K562 (cell line): ENCODE measurements at regions not wholly inside any gene's neighbourhood (a gene's known extent, or its start where the extent isn't known, plus 50 kb on each side); places are given as distances from the start of the nearest gene placed in this dataset.

Experiments
- ATAC-seq: fragments of 200-7000 bp; cut with Tn5 transposase; 3 replicates; pipeline ENCODE4 v1.9.1; 2020; ENCODE audit warnings: moderate library complexity
- BruUV-seq: library from RNA; stranded (reverse); fragments of 400-500 nt; replicated peaks from 2 replicates; lab custom pipeline; 2021; lab: Mats Ljungman, UMichigan
- CTCF ChIA-PET: fragments of 300-600 bp; formaldehyde crosslinking; extraction: SDS; loops from one replicate; lab custom pipeline; 2021; ENCODE audit warnings: low intra/inter-chr PET ratio; lab: Yijun Ruan, JAX
- POLR2A ChIA-PET: fragments of 300-600, 350-650 bp; sonication (Branson Sonifier 250); formaldehyde crosslinking; extraction: SDS; loops from one replicate; lab custom pipeline; 2021; ENCODE audit warnings: antibody characterized with exemption, inconsistent platforms; lab: Yijun Ruan, JAX
- DNase-seq, 4 experiments: peaks; one replicate each; pipeline versions ENCODE4 v3.0.0 to v3.0.0-alpha.2; 2011 to 2018; ENCODE audit warnings: low spot score in 3 of 4, mixed read lengths in 3 of 4; ENCODE audit errors: extremely low read depth in 1 of 4
- FAIRE-seq: peaks from 2 replicates; lab custom pipeline; 2011; peaks lifted over from hg19 to GRCh38; lab: Jason Lieb, UNC
- H2AFZ ChIP-seq: 2 replicates; pipeline ENCODE4 v1.6.0; 2011; ENCODE audit warnings: low read depth, low read length, control low read depth, inconsistent platforms
- H3K27ac ChIP-seq: fragments of 200-600 bp; 3 replicates; pipeline ENCODE4 v1.8.0; 2011; ENCODE audit warnings: low read depth, mild to moderate bottlenecking, control low read depth, inconsistent platforms, low read length, moderate library complexity, mixed read lengths; ENCODE audit errors: extremely low read depth
- H3K27me3 ChIP-seq, 2 experiments: fragments of 300-600 bp in 1 of 2; 2 replicates in 1 of 2; 3 replicates in 1 of 2; pipeline versions ENCODE4 v1.6.0 to v1.8.0; 2011; ENCODE audit warnings: inconsistent platforms in 2 of 2, low read length in 2 of 2, mild to moderate bottlenecking in 1 of 2, mixed read lengths in 1 of 2, moderate library complexity in 1 of 2; ENCODE audit not compliant: control insufficient read depth in 2 of 2, insufficient read depth in 2 of 2
- H3K36me3 ChIP-seq: fragments of 300-600 bp; 3 replicates; pipeline ENCODE4 v1.8.0; 2011; ENCODE audit warnings: mild to moderate bottlenecking, low read length, inconsistent platforms; ENCODE audit not compliant: control insufficient read depth, insufficient read depth
- H3K4me1 ChIP-seq, 2 experiments: fragments of 200-600 bp in 1 of 2; replicated peaks in 1 of 2; 2 replicates in 1 of 2; 3 replicates in 1 of 2; pipeline versions ENCODE4 v1.5.1 to v1.8.0; 2011; ENCODE audit warnings: inconsistent platforms in 2 of 2, low read length in 2 of 2, mild to moderate bottlenecking in 1 of 2, mixed read lengths in 1 of 2, moderate library complexity in 1 of 2; ENCODE audit not compliant: control insufficient read depth in 2 of 2, insufficient read depth in 2 of 2
- H3K4me2 ChIP-seq: 2 replicates; pipeline ENCODE4 v1.6.1; 2011; ENCODE audit warnings: low read length, control low read depth, inconsistent platforms, mixed read lengths; ENCODE audit not compliant: insufficient read depth
- H3K4me3 ChIP-seq: fragments of 200-600 bp; sonication (generic), shearing (Covaris generic); 2 replicates; pipeline ENCODE4 v1.5.1; 2016; ENCODE audit warnings: control low read depth, inconsistent platforms
- H3K79me2 ChIP-seq: fragments of 200-600 bp; 3 replicates; pipeline ENCODE4 v1.8.0; 2011; ENCODE audit warnings: low read length, inconsistent platforms; ENCODE audit not compliant: control insufficient read depth, insufficient read depth
- H3K9ac ChIP-seq, 2 experiments: 2 replicates each; pipeline versions ENCODE4 v1.6.0 to v1.6.1; 2011; ENCODE audit warnings: low read depth in 2 of 2, low read length in 2 of 2, control low read depth in 1 of 2, inconsistent platforms in 1 of 2, mild to moderate bottlenecking in 1 of 2, mixed read lengths in 1 of 2; ENCODE audit not compliant: insufficient read depth in 1 of 2
- H3K9me1 ChIP-seq: one replicate; pipeline ENCODE4 v1.6.0; 2011; ENCODE audit warnings: inconsistent platforms, mild to moderate bottlenecking, low read length, moderate library complexity; ENCODE audit not compliant: control insufficient read depth, insufficient read depth
- H3K9me3 ChIP-seq: replicated peaks from 2 replicates; pipeline ENCODE4 v1.5.1; 2011; ENCODE audit warnings: low read depth, low read length, inconsistent platforms; ENCODE audit not compliant: control insufficient read depth, insufficient read depth
- H4K20me1 ChIP-seq: replicated peaks from 2 replicates; pipeline ENCODE4 v1.6.1; 2011; ENCODE audit warnings: low read length, inconsistent platforms, mixed read lengths; ENCODE audit not compliant: control insufficient read depth, insufficient read depth
- ARID1B ChIP-seq: fragments of 450-650 bp; IDR thresholded peaks from 2 replicates; pipeline ENCODE4 v1.6.1; 2016; ENCODE audit warnings: antibody characterized with exemption, mild to moderate bottlenecking, inconsistent platforms
- CEBPG ChIP-seq, 3 experiments: fragments of 200-800 bp in 1 of 3; sonication (Bioruptor generic) in 1 of 3; sonication (generic) in 1 of 3; formaldehyde crosslinking in 1 of 3; IDR thresholded peaks in 2 of 3; conservative IDR thresholded peaks in 1 of 3; 2 replicates each; pipeline versions ENCODE4 v1.6.1 to v1.8.0; 2016 to 2022; ENCODE audit warnings: missing compliant biosample characterization in 2 of 3, missing genetic modification characterization in 2 of 3, mild to moderate bottlenecking in 1 of 3, missing genetic modification reagents in 1 of 3
- FOSL1 ChIP-seq: fragments of 200-800 bp; sonication (Bioruptor generic); conservative IDR thresholded peaks from 2 replicates; pipeline ENCODE4 v1.6.1; 2016; ENCODE audit warnings: missing genetic modification characterization, missing compliant biosample characterization
- HINFP ChIP-seq: fragments of 450-650 bp; conservative IDR thresholded peaks from 2 replicates; pipeline ENCODE4 v1.6.1; 2016; ENCODE audit warnings: missing genetic modification characterization, low read depth, mild to moderate bottlenecking, control low read depth, missing compliant biosample characterization
- WGBS: fragments of 100-300 bp; shearing (Covaris generic); methylation state at CpG from one replicate; pipeline ENCODE4 v1.1.6; 2016; ENCODE audit warnings: low coverage, mixed read lengths; ENCODE audit not compliant: insufficient coverage; ENCODE audit errors: missing lambda C conversion rate; 5-methylcytosine and 5-hydroxymethylcytosine counted together
- in situ Hi-C: fragments of 300-500 bp; cut with MboI; formaldehyde crosslinking; loops from 4 replicates; pipeline ENCODE4 v1.15.0; 2018; ENCODE audit warnings: inconsistent platforms, mixed read lengths
- intact Hi-C: fragments of 100-400 bp; cut with micrococcal nuclease; formaldehyde crosslinking; loops from 2 replicates; pipeline ENCODE4 v1.14.2; 2022

DNA sequence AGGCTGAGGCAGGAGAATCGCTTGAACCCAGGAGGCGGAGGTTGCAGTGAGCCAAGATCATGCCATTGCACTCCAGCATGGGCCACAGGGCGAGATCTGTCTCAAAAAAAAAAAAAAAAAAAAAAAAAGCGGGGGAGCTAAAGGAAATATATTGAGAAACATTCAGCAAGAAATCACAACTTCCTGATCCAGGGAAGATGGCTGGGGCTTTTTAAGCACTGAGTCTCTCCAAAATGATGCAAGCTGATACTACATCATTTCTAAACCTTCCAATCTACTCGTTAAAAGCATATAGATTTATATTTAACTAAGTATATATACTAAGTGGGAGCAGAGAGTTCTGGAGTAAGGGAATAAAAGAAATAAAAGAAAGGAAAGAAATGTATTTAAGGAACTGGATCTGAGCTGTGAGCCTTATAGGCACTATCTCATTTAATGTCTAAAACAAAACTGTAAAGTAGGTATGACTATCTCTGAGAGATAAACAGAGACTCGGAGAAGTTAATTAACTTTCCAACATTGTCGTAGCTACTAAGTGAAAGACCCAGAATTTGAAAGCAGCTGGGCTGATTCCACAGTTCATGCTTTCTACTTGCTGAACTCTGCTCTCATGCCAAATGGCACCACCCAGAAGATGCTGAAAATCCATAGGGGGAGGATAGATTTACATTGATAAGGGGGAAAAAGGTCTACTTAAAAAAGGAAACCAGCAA lies 215.0 kb upstream of the MARCKS start:
- Histone ChIP-seq H4K20me1 (no peaks in the 10 kb centered on the region), H3K27ac (no peak overlapping the region), H3K4me1 (peaks cover 0 to 8% of the 10 kb centered on the region in 2 experiments; a peak in 2 of 5 replicates), H2AFZ (no peak overlapping the region), H3K36me3 (no peaks in the 10 kb centered on the region), H3K9me3 (no peaks in the 10 kb centered on the region), H3K27me3 (no peaks in the 10 kb centered on the region), H3K9ac (no peak overlapping the region), H3K4me3 (no peak overlapping the region)
- no peak for ATAC-seq
- intact Hi-C loops (no loop called here), in situ Hi-C loops (no loop called here)
- ChIA-PET CTCF (no interaction called here), POLR2A (no interaction called here)
- WGBS = 0% methylated on average over 3 of the region's 7 CpGs
- no peak for DNase-seq
- no TSS peak for BruUV-seq
- no peak for FAIRE-seq
- TF ChIP-seq HINFP (tag) (no peak), ARID1B (no peak), FOSL1 (tag) (no peak), CEBPG (CRISPR knock-in tag; IDR thresholded peaks at IDR 0.05) (no peak), CEBPG (tag; conservative IDR thresholded peaks at IDR 0.05 in 1 of 2, IDR thresholded peaks at IDR 0.05 in 1 of 2) (no peak)
- TF ChIP-seq, all 486 proteins: peak for 0
- H3K9me1 ChIP-seq = no peaks in the 10 kb centered on the region
- H3K79me2 ChIP-seq = no peaks in the 10 kb centered on the region
- no peak overlapping the region for H3K4me2 ChIP-seq
